ENCODE measurements at regions not wholly inside any gene's neighbourhood (a gene's known extent, or its start where the extent isn't known, plus 50 kb on each side); places are given as distances from the start of the nearest gene placed in this dataset.

GRCh38 chr18:26677957-26678356 lies 129.6 kb upstream of the KCTD1 start:
- TF ChIP-seq SUZ12 (IDR thresholded peaks at IDR 0.05; ENCODE audit: extremely low read depth, insufficient read depth, insufficient read length) (no peak), YY1 (IDR thresholded peaks at IDR 0.05; ENCODE audit: insufficient read depth, insufficient read length) (no peak)

Measured in NT2/D1 (cell line).